GM19467 (cell line): ENCODE measurements at regions not wholly inside any gene's neighbourhood (a gene's known extent, or its start where the extent isn't known, plus 50 kb on each side); places are given as distances from the start of the nearest gene placed in this dataset.

Source experiments
- ATAC-seq: cut with Tn5 transposase; IDR thresholded peaks from one replicate; pipeline ENCODE4 v1.9.1; 2021; ENCODE audit warnings: mild to moderate bottlenecking, moderate library complexity; ENCODE audit not compliant: unreplicated experiment

GRCh38 chr13:26989957-26990713 is 181.5 kb downstream of the USP12 start:
- no peak for ATAC-seq

- ATAC-seq = no peak
Measured at GRCh38 chr13:26989261-26989956, 182.2 kb downstream of the USP12 start.

GRCh38 chr13:26988059-26988769 is 183.4 kb downstream of the USP12 start:
- no peak for ATAC-seq

GRCh38 chr13:26987486-26988013 is 184.1 kb downstream of the USP12 start:
- ATAC-seq = no peak

GRCh38 chr13:26985285-26985878 is 186.2 kb downstream of the USP12 start:
- ATAC-seq = no peak

GRCh38 chr13:26984337-26984736 is 187.3 kb downstream of the USP12 start:
- no peak for ATAC-seq

GRCh38 chr13:26983543-26984320 is 187.9 kb downstream of the USP12 start:
- no peak for ATAC-seq

GRCh38 chr13:26980099-26981031 is 191.2 kb downstream of the USP12 start:
- ATAC-seq = no peak

GRCh38 chr13:26979334-26979733 is 192.3 kb downstream of the USP12 start:
- no peak for ATAC-seq

GRCh38 chr13:26978081-26978860 is 193.3 kb downstream of the USP12 start:
- no peak for ATAC-seq

GRCh38 chr13:26977541-26977940 is 194.1 kb downstream of the USP12 start:
- no peak for ATAC-seq

- ATAC-seq = no peak
Measured at GRCh38 chr13:26976313-26976712, 195.3 kb downstream of the USP12 start.

GRCh38 chr13:26973946-26974345 is 197.7 kb downstream of the USP12 start:
- ATAC-seq = no peak

GRCh38 chr13:26973295-26973694 is 198.3 kb downstream of the USP12 start:
- no peak for ATAC-seq

- no peak for ATAC-seq
Measured at GRCh38 chr13:26971990-26972887, 199.4 kb downstream of the USP12 start.

GRCh38 chr13:26968431-26969341 is 202.9 kb downstream of the USP12 start:
- no peak for ATAC-seq
